Activated T-helper 17 cell treated with anti-CD3 and anti-CD28 coated beads, Interleukin-2, amount 50 U/mL, for 72 hours (primary cell): ENCODE measurements at regions not wholly inside any gene's neighbourhood (a gene's known extent, or its start where the extent isn't known, plus 50 kb on each side); places are given as distances from the start of the nearest gene placed in this dataset.

Experiments
- ATAC-seq: fragments of 150-1000 bp; cut with Tn5 transposase; replicated peaks from 2 replicates; pipeline ENCODE4 v1.10.0; 2021; ENCODE audit warnings: mild to moderate bottlenecking, moderate library complexity
- H3K27ac Mint-ChIP-seq: one replicate; pipeline ENCODE4 v1.8.0; 2022; ENCODE audit warnings: mixed read lengths
- H3K27me3 Mint-ChIP-seq: one replicate; pipeline ENCODE4 v1.8.0; 2022; ENCODE audit warnings: mixed read lengths
- H3K36me3 Mint-ChIP-seq: one replicate; pipeline ENCODE4 v1.8.0; 2022; ENCODE audit warnings: low read depth, mild to moderate bottlenecking, mixed read lengths
- H3K4me1 Mint-ChIP-seq: one replicate; pipeline ENCODE4 v1.8.0; 2022; ENCODE audit warnings: mixed read lengths
- H3K4me3 Mint-ChIP-seq: one replicate; pipeline ENCODE4 v1.8.0; 2022; ENCODE audit warnings: mild to moderate bottlenecking, mixed read lengths
- H3K9me3 Mint-ChIP-seq: one replicate; pipeline ENCODE4 v1.8.0; 2022; ENCODE audit warnings: mixed read lengths

- Mint-ChIP-seq H3K27me3 (peaks cover 7% of the 10 kb centered on the region), H3K27ac (peak overlapping the region; percentile 58), H3K4me3 (peak overlapping the region; percentile 8), H3K36me3 (no peaks in the 10 kb centered on the region), H3K4me1 (peaks cover 5% of the 10 kb centered on the region), H3K9me3 (peaks cover 11% of the 10 kb centered on the region)
- peak; percentile 82 for ATAC-seq
Observed at GRCh38 chr5:175765858-175766257, 105.5 kb upstream of the CPLX2 start.

DNA sequence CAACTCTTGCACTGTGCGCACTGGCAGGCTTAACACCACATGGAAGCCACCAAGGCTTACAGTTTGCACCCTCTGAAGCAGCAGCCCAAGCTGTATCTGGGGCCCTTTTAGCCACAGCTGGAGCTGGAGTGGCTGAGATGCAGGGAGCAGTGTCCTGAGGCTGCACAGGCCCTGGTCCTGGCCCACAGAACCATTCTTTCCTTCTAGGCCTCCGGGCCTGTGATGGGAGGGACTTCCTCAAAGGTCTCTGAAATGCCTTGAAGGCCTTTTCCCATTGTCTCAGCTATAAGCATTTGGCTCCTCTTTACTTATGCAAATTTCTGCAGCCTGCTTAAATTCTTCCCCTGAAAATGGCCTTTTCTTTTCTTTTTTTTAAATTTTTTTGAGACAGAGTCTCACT, 104.4 kb upstream of the CPLX2 start:
- Mint-ChIP-seq H3K27ac (no peak overlapping the region), H3K9me3 (peaks cover 11% of the 10 kb centered on the region), H3K36me3 (no peaks in the 10 kb centered on the region), H3K27me3 (peaks cover 10% of the 10 kb centered on the region), H3K4me1 (peaks cover 5% of the 10 kb centered on the region), H3K4me3 (no peak overlapping the region)
- no peak for ATAC-seq

DNA sequence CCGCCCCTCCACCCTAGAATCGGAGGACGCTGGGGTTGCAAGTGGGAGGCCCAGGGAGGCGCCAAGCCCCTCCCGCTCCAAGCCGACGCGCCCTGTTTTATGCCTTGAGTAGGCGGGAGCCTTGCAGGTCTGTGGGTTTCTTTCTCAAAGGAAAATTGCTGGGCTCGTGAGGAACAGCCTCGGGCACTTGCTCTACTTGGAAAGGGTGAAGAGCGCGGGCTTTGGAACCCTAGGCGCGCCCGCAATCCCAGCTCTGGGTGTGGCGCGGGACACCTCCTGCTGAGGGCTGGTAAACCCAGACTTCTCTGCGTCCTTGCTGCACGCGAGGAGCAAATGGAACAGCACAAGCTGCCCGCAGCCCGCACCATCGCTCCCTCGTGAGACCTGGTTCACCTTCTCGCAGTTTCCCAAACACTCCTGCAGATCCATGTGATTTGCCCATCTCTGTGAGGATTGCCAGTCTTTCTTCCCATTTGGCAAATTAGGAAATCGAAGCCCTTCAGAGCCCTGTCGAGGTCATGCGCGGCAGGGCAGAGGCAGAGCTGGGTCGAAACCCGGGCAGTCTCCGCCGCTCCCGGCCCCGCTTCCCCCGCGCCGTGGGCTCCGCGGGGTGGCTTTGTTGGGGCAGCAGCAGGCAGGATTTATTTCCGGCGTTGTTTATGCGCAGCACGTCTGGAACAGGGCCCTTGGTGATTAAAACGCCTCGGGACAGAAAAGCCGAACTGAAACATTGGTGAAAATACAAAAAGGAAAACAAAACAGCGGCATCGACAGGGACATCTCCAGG, 98.4 kb upstream of the CPLX2 start:
- Mint-ChIP-seq H3K4me1 (no peaks in the 10 kb centered on the region), H3K9me3 (peaks cover 4% of the 10 kb centered on the region), H3K27me3 (peaks cover 33% of the 10 kb centered on the region), H3K27ac (no peak overlapping the region), H3K36me3 (no peaks in the 10 kb centered on the region), H3K4me3 (no peak overlapping the region)
- no peak for ATAC-seq

- no peak overlapping the region for H3K4me3 Mint-ChIP-seq
- H3K27me3 Mint-ChIP-seq, result peaks cover 33% of the 10 kb centered on the region
- H3K4me1 Mint-ChIP-seq, result no peaks in the 10 kb centered on the region
- no peaks in the 10 kb centered on the region for H3K9me3 Mint-ChIP-seq
- H3K27ac Mint-ChIP-seq, result no peak overlapping the region
- ATAC-seq, result no peak
- H3K36me3 Mint-ChIP-seq, result no peaks in the 10 kb centered on the region
Observed at GRCh38 chr5:175773534-175774070, 97.8 kb upstream of the CPLX2 start.

DNA sequence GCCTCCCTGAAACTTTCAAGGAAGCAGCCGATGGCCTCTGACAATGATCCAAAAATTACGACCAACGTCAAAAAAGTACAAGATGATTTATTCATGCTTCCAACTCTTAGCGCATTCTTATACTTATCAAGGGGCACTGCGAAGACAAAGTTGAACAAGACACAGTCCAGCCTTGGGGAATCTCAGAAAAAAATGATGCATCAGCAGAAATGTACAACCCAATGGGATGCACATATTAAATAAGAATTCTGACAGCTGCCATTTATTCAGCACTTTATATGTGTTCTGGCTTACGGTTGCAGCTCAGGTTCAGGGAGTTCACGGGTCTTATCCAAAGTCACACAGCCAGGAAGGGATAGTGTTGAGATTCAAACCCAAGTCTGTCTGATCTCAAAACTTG, 96.0 kb upstream of the CPLX2 start:
- Mint-ChIP-seq H3K36me3 (no peaks in the 10 kb centered on the region), H3K4me1 (no peaks in the 10 kb centered on the region), H3K27ac (no peak overlapping the region), H3K4me3 (no peak overlapping the region), H3K9me3 (peaks cover 4% of the 10 kb centered on the region), H3K27me3 (peaks cover 31% of the 10 kb centered on the region)
- ATAC-seq, result no peak

DNA sequence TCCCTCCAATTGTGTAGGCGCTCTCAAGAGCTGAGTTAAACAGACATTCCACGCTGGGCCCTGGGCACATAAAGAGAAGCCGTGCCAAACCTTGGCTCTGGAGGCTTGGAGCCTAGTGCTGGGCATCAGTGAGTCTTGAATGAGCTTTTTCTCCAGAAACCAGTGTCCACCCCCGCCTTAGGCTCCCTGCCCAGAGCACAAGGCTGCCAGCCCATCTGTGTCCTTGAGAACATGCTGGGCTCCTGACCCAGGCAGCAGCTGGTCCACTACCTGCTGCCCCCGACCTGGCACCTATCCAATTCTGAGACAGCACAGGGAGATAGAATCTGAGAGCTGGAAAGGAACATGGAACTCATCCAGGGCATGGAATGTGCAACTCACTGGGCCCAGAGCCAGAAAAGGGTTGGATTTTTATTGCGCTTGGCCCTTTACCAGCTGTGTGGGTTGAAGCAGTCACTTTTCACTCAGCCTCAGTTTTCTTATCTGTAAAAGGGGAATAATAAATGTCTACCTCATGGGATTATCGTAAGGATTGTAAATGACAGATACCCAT, 92.4 kb upstream of the CPLX2 start:
- no peak for ATAC-seq
- Mint-ChIP-seq H3K27me3 (peaks cover 21% of the 10 kb centered on the region), H3K27ac (no peak overlapping the region), H3K4me3 (no peak overlapping the region), H3K9me3 (peaks cover 4% of the 10 kb centered on the region), H3K36me3 (no peaks in the 10 kb centered on the region), H3K4me1 (no peaks in the 10 kb centered on the region)

DNA sequence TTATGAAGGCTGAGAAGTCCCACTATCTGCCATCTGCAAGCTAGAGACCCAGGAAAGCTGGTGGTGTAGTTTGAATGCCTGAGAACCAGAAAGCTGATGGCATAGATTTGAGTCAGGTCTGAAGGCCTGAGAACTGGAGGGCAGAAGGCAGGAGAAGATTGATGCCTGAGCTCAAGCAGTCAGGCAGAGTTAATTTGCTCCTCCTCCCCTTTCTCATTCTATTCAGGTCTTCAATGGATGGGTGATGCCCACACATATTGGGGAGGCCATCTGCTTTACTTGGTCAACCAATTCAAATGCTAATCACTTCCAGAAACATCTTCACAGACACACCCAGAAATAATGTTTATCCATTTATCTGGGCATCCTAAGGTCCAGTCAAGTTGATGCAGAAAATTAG, 87.6 kb upstream of the CPLX2 start:
- no peak overlapping the region for H3K4me3 Mint-ChIP-seq
- no peaks in the 10 kb centered on the region for H3K4me1 Mint-ChIP-seq
- peaks cover 13% of the 10 kb centered on the region for H3K27me3 Mint-ChIP-seq
- no peak overlapping the region for H3K27ac Mint-ChIP-seq
- peaks cover 8% of the 10 kb centered on the region for H3K9me3 Mint-ChIP-seq
- H3K36me3 Mint-ChIP-seq, result no peaks in the 10 kb centered on the region
- no peak for ATAC-seq

DNA sequence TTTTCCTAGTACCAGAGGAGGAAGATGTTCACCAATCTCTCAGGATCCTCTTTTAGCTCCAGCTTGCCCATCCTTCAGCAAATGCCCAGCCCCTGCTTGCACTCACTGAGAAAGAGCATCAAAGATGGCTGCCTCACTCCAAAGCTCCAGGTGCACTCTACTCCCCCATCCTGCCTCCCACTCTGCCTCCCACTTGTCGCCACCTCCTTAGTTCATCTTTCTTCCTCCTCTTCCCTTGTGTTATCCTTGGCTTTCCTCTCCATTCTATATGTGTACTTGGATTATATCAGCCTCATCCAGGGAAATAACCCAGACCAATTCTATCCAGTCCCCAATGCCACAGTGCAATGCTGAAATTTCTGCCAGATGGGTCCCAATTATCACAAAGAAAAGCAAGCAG, 87.1 kb upstream of the CPLX2 start:
- H3K36me3 Mint-ChIP-seq, result no peaks in the 10 kb centered on the region
- peaks cover 8% of the 10 kb centered on the region for H3K9me3 Mint-ChIP-seq
- H3K27me3 Mint-ChIP-seq, result peaks cover 15% of the 10 kb centered on the region
- no peak overlapping the region for H3K4me3 Mint-ChIP-seq
- no peak for ATAC-seq
- H3K4me1 Mint-ChIP-seq, result no peaks in the 10 kb centered on the region
- H3K27ac Mint-ChIP-seq, result no peak overlapping the region

GRCh38 chr5:175785681-175786080, 85.7 kb upstream of the CPLX2 start:
- Mint-ChIP-seq H3K36me3 (no peaks in the 10 kb centered on the region), H3K27me3 (peaks cover 15% of the 10 kb centered on the region), H3K27ac (no peak overlapping the region), H3K4me1 (no peaks in the 10 kb centered on the region), H3K4me3 (no peak overlapping the region), H3K9me3 (peaks cover 4% of the 10 kb centered on the region)
- peak; percentile 52 for ATAC-seq

- H3K36me3 Mint-ChIP-seq, result no peaks in the 10 kb centered on the region
- H3K27me3 Mint-ChIP-seq, result peaks cover 18% of the 10 kb centered on the region
- no peak overlapping the region for H3K4me3 Mint-ChIP-seq
- H3K4me1 Mint-ChIP-seq, result no peaks in the 10 kb centered on the region
- peaks cover 7% of the 10 kb centered on the region for H3K9me3 Mint-ChIP-seq
- ATAC-seq, result no peak
- no peak overlapping the region for H3K27ac Mint-ChIP-seq
Observed at GRCh38 chr5:175788155-175788787, 83.1 kb upstream of the CPLX2 start.

DNA sequence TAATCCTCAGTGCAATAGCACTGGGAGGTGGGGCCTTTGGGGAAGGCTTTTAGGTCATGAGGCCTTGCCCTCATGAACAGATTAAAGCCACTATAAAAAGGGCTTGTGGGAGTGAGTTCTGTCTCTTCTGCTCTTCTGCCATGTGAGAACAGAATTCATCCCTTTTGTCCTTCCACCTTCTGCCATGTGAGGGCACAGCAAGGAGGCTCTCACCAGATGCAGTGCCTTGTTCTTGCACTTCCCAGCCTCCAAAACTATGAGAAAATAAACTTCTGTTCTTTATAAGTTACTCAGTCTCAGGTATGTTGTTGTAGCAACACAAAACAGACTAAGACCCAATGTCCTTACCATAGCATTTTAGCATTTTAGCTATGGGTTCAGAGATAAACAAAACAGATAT, 81.7 kb upstream of the CPLX2 start:
- H3K27ac Mint-ChIP-seq, result no peak overlapping the region
- ATAC-seq, result no peak
- peaks cover 22% of the 10 kb centered on the region for H3K27me3 Mint-ChIP-seq
- no peaks in the 10 kb centered on the region for H3K36me3 Mint-ChIP-seq
- H3K9me3 Mint-ChIP-seq, result peaks cover 4% of the 10 kb centered on the region
- no peak overlapping the region for H3K4me3 Mint-ChIP-seq
- no peaks in the 10 kb centered on the region for H3K4me1 Mint-ChIP-seq

DNA sequence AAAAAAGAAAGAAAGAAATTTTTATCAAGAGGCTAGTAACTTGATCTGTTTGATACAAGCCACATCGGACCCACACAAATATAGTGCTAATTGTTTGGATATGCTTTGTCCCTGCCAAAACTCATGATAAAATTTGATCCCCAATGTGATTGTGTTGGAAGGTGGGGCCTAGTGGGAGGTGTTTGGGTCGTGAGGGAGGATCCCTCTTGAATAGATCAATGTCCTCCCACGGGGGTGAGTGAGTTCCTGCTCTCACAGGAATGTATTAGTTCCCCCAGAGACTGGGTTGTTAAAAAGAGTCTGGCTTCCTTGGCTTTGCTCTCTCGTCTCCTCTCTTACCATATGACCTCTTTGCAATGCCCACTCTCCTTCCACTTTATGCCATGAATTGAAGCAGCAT, 80.6 kb upstream of the CPLX2 start:
- peaks cover 5% of the 10 kb centered on the region for H3K9me3 Mint-ChIP-seq
- H3K4me3 Mint-ChIP-seq, result no peak overlapping the region
- no peak for ATAC-seq
- no peak overlapping the region for H3K27ac Mint-ChIP-seq
- no peaks in the 10 kb centered on the region for H3K36me3 Mint-ChIP-seq
- H3K4me1 Mint-ChIP-seq, result no peaks in the 10 kb centered on the region
- peaks cover 30% of the 10 kb centered on the region for H3K27me3 Mint-ChIP-seq

GRCh38 chr5:175795959-175796358, 75.4 kb upstream of the CPLX2 start:
- ATAC-seq, result no peak
- Mint-ChIP-seq H3K27ac (no peak overlapping the region), H3K4me3 (peak overlapping the region; percentile 3), H3K27me3 (peaks cover 47% of the 10 kb centered on the region), H3K9me3 (peaks cover 6% of the 10 kb centered on the region), H3K36me3 (no peaks in the 10 kb centered on the region), H3K4me1 (peaks cover 5% of the 10 kb centered on the region)

GRCh38 chr5:175796536-175797499, 74.6 kb upstream of the CPLX2 start:
- no peak overlapping the region for H3K27ac Mint-ChIP-seq
- H3K4me1 Mint-ChIP-seq, result peaks cover 5% of the 10 kb centered on the region
- peaks cover 53% of the 10 kb centered on the region for H3K27me3 Mint-ChIP-seq
- ATAC-seq, result peak; percentile 93
- peak overlapping the region; percentile 41 for H3K4me3 Mint-ChIP-seq
- H3K36me3 Mint-ChIP-seq, result no peaks in the 10 kb centered on the region
- H3K9me3 Mint-ChIP-seq, result peaks cover 4% of the 10 kb centered on the region
